ENCODE measurements at regions not wholly inside any gene's neighbourhood (a gene's known extent, or its start where the extent isn't known, plus 50 kb on each side); places are given as distances from the start of the nearest gene placed in this dataset.

DNA sequence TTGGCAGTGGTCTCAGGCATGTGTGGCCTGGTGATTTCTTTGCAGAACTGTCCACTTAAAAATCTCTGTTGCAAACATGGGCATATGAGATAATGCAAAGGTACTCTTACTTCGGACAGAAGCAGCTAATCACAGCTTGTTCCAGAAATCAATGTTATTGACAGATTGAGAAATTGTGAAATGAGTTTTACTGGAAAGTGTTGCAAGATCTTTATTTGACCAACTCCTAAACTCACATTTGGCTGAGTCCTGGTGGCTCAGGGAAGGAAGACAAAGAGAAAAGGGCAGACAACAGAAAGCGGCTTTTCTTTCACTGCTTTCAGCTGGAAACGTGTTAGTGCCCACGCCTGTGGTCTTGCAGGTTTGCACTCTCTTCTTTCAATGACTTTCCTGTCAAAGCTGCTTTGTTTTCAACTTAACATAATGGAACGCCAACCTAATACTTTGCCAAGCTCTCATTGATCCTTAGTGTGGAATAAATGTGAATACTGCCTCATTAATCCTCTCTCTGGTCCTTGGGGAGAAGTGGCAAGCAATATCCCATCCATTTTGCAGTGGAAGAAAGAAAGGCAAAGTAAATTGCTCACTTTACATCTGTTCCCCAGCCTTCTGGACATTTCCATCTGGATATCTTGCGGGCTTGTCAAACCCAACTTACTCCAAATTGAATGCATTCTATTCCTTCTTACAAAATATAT is 586.4 kb downstream of the LRRC70 start:
- TF ChIP-seq POLR2A (IDR thresholded peaks at IDR 0.05), result no peak
- TF ChIP-seq, protein P1, sequence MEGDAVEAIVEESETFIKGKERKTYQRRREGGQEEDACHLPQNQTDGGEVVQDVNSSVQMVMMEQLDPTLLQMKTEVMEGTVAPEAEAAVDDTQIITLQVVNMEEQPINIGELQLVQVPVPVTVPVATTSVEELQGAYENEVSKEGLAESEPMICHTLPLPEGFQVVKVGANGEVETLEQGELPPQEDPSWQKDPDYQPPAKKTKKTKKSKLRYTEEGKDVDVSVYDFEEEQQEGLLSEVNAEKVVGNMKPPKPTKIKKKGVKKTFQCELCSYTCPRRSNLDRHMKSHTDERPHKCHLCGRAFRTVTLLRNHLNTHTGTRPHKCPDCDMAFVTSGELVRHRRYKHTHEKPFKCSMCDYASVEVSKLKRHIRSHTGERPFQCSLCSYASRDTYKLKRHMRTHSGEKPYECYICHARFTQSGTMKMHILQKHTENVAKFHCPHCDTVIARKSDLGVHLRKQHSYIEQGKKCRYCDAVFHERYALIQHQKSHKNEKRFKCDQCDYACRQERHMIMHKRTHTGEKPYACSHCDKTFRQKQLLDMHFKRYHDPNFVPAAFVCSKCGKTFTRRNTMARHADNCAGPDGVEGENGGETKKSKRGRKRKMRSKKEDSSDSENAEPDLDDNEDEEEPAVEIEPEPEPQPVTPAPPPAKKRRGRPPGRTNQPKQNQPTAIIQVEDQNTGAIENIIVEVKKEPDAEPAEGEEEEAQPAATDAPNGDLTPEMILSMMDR (IDR thresholded peaks at IDR 0.05), result no peak

All from Peyer's patch (tissue), 4 donors.